ENCODE measurements at regions not wholly inside any gene's neighbourhood (a gene's known extent, or its start where the extent isn't known, plus 50 kb on each side); places are given as distances from the start of the nearest gene placed in this dataset.

- peaks cover 24% of the 10 kb centered on the region for H3K9me3 Mint-ChIP-seq (ENCODE audit: unreplicated experiment)
- no peak for TF ChIP-seq CTCF (IDR thresholded peaks at IDR 0.05)
- no peaks in the 10 kb centered on the region for H3K4me1 Mint-ChIP-seq (ENCODE audit: unreplicated experiment)
- H3K4me3 Mint-ChIP-seq (ENCODE audit: unreplicated experiment): no peak overlapping the region
- peaks cover 6% of the 10 kb centered on the region for H3K36me3 Mint-ChIP-seq (ENCODE audit: unreplicated experiment)
- DNase-seq (ENCODE audit: extremely low spot score, unreplicated experiment): no peak
- H3K27ac Mint-ChIP-seq (ENCODE audit: unreplicated experiment): no peak overlapping the region
- H3K27me3 Mint-ChIP-seq (ENCODE audit: unreplicated experiment): peaks cover 10% of the 10 kb centered on the region
These were observed 244.6 kb upstream of the ECI2 start for GRCh38 chr6:4379958-4380357.

DNA sequence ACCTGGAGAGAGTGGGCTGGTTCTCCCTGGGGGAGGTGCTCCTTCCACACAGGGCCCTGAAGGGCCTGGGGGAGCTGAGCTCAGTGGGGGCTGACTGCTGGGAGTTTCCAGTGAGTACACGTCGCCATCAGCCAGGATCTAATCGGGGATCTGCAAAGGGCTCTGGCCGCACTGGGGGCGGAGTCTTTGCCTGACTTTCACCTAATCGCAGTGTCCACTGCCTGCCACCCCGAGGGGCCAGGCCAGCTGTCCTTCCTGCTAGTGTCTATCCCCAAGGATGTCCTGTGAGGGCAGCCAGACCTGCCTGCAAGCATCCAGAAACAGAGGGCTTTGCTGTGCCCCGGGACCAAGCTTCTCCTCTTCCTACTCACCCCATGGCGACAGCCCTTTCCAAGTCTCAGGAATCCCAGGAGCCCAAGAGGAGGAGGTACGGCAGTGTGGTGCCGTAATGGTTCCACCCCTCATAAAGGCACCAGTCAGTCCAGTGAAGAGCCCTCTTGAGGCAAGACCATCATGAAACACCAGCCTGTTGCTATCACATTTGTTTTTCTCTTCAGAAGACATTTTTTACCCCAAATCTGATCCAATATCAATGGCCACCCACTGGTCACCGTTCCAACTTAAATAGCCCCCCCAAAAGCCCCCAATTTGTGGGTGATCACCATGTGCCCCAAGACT lies 243.1 kb upstream of the ECI2 start:
- TF ChIP-seq CTCF (IDR thresholded peaks at IDR 0.05): no peak
- no peak for DNase-seq (ENCODE audit: extremely low spot score, unreplicated experiment)
- Mint-ChIP-seq H3K9me3 (ENCODE audit: unreplicated experiment) (peaks cover 12% of the 10 kb centered on the region), H3K4me3 (ENCODE audit: unreplicated experiment) (no peak overlapping the region), H3K36me3 (ENCODE audit: unreplicated experiment) (peaks cover 3% of the 10 kb centered on the region), H3K27me3 (ENCODE audit: unreplicated experiment) (peaks cover 15% of the 10 kb centered on the region), H3K4me1 (ENCODE audit: unreplicated experiment) (no peaks in the 10 kb centered on the region), H3K27ac (ENCODE audit: unreplicated experiment) (no peak overlapping the region)

- Mint-ChIP-seq H3K4me3 (ENCODE audit: unreplicated experiment) (no peak overlapping the region), H3K27ac (ENCODE audit: unreplicated experiment) (no peak overlapping the region), H3K27me3 (ENCODE audit: unreplicated experiment) (peaks cover 15% of the 10 kb centered on the region), H3K36me3 (ENCODE audit: unreplicated experiment) (peaks cover 3% of the 10 kb centered on the region), H3K4me1 (ENCODE audit: unreplicated experiment) (no peaks in the 10 kb centered on the region), H3K9me3 (ENCODE audit: unreplicated experiment) (peaks cover 5% of the 10 kb centered on the region)
- no peak for TF ChIP-seq CTCF (IDR thresholded peaks at IDR 0.05)
- DNase-seq (ENCODE audit: extremely low spot score, unreplicated experiment): no peak
These were observed 242.2 kb upstream of the ECI2 start for GRCh38 chr6:4377603-4378002.

GRCh38 chr6:4374216-4374615 lies 238.8 kb upstream of the ECI2 start:
- no peak for DNase-seq (ENCODE audit: extremely low spot score, unreplicated experiment)
- Mint-ChIP-seq H3K36me3 (ENCODE audit: unreplicated experiment) (no peaks in the 10 kb centered on the region), H3K9me3 (ENCODE audit: unreplicated experiment) (peaks cover 13% of the 10 kb centered on the region), H3K4me1 (ENCODE audit: unreplicated experiment) (peaks cover 11% of the 10 kb centered on the region), H3K4me3 (ENCODE audit: unreplicated experiment) (no peak overlapping the region), H3K27ac (ENCODE audit: unreplicated experiment) (no peak overlapping the region), H3K27me3 (ENCODE audit: unreplicated experiment) (peaks cover 12% of the 10 kb centered on the region)
- TF ChIP-seq CTCF (IDR thresholded peaks at IDR 0.05): no peak

- Mint-ChIP-seq H3K4me3 (ENCODE audit: unreplicated experiment) (no peak overlapping the region), H3K27me3 (ENCODE audit: unreplicated experiment) (peaks cover 7% of the 10 kb centered on the region), H3K36me3 (ENCODE audit: unreplicated experiment) (no peaks in the 10 kb centered on the region), H3K27ac (ENCODE audit: unreplicated experiment) (no peak overlapping the region), H3K9me3 (ENCODE audit: unreplicated experiment) (peaks cover 8% of the 10 kb centered on the region), H3K4me1 (ENCODE audit: unreplicated experiment) (peaks cover 17% of the 10 kb centered on the region)
- no peak for TF ChIP-seq CTCF (IDR thresholded peaks at IDR 0.05)
- no peak for DNase-seq (ENCODE audit: extremely low spot score, unreplicated experiment)
These were observed 237.5 kb upstream of the ECI2 start for GRCh38 chr6:4372866-4373265.
